ENCODE measurements at regions not wholly inside any gene's neighbourhood (a gene's known extent, or its start where the extent isn't known, plus 50 kb on each side); places are given as distances from the start of the nearest gene placed in this dataset.

GRCh38 chrX:20463296-20464075 lies 196.8 kb upstream of the RPS6KA3 start:
- no peak for DNase-seq

DNA sequence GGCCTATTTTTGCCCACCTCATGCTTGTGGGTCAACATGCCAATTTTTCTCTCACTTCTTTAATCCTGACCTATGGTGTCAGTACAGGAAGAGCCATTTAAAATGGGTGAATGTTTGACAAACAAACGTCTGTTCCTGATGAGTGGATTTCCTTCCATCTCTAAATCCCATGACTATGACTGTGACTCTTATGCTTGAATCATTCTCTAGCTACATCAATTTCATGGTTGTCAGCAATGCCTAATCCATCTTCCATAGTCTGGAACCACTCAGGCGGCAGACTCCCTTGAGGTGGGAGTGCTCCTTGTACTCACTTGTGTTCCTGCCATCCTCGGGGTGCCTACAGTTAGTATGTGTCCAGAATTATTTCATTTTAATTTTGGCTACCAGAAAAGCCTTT lies 194.9 kb upstream of the RPS6KA3 start:
- DNase-seq = no peak

- DNase-seq = no peak
Measured at GRCh38 chrX:20461002-20461401, 194.3 kb upstream of the RPS6KA3 start.

DNA sequence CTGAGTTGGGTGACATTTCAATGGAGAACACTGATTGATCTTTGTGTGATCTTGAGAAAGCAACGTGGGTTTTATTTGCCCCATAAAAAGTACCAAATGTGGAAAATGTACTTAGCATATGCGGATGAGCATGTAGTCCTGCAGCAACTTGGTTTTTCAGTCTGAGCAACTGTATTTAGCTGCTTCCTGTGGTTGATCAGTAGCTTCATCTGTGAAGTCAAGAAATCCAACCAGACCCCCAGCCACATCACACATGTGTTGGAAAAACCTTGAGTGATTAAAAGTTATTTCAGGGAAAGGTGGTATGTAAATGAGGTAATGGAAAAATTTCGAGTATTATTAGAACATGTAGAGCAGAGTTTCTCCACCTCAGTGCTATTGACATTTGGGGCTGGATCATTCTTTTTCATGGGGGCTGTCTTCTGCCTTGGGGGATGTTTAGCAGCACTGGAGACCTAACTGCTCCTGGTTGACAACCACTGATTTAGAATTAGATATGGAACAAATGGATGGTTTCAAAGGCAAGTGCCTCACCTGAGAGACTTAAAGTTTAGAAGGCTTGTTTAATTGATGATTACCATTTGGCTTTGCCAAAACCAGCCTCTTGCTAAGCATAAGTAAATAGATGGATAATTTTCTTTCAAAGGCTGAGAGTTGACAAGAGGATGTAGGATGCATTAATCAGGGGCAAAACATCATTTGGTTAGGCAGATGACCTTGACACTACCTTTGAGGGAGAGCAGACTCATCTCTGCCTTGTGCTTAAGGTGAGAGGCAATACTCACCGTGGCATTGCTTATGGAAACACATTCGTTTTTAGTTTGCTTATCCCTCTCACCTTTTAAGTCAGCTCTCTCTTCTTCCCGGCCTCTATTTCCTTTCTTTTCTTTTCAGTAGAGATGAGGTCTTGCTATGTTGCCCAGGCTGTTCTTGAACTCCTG lies 193.0 kb upstream of the RPS6KA3 start:
- no peak for DNase-seq

DNA sequence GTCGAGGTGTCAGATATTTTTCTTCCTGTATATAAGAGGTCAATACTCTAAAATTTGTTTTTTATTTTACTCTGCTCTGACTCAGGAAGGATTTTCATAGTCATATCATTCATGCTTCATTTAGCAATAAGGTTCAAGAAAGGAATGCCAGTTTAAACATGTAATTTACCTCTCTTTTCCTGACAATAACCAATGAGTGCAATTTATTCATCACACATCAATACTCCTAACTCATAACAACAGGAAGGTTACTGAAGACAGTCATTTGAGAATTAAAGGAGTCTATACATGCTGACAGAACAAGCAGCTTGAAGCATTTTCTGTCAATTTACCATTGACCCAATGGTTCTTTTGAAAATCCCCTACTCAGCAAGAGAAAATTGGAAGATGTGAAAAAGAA lies 190.3 kb upstream of the RPS6KA3 start:
- no peak for DNase-seq

GRCh38 chrX:20455001-20455400 lies 188.3 kb upstream of the RPS6KA3 start:
- no peak for DNase-seq

GRCh38 chrX:20454117-20454516 lies 187.4 kb upstream of the RPS6KA3 start:
- DNase-seq = no peak

GRCh38 chrX:20452487-20452886 lies 185.8 kb upstream of the RPS6KA3 start:
- DNase-seq = no peak

DNA sequence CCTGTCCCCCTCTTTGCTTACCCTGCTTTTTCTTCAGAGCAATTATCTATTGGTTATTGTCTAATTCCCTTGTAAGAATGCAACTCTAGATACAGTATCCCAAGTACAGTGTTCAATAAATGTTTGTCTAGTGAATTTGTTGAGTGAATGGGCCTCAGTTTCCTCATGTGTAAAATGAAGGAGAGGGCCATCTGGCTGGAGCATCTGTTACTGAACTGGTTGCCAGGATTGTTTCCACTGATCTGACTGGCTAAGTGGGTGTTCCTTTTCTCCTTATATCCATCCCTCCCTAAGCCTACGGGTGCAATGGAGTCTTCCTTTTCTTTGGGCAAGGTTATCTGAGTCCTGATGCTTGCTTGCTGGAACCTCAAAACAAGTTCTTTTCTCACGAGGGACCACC lies 185.2 kb upstream of the RPS6KA3 start:
- DNase-seq = no peak

GRCh38 chrX:20445109-20445508 lies 178.4 kb upstream of the RPS6KA3 start:
- DNase-seq = no peak

DNA sequence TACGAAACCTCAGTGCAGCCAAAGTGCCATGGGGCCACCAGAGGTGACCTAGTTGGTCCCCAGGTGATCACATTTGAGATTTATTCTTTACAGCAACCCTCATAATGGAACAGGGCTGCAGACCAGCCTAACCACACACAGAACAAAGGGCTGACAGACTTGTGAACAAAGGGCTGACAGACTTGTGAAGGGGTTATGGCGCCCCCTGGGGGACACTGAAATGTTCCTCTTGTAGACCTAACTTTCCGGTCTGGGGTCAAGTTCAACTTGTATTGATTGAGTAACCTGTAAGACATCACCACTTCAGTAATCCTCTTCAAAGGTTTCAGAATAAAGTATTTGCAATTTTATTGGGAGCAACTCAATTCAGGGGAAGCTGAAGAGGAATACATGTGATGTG lies 175.9 kb upstream of the RPS6KA3 start:
- peak; percentile 69 to 89 for DNase-seq

DNA sequence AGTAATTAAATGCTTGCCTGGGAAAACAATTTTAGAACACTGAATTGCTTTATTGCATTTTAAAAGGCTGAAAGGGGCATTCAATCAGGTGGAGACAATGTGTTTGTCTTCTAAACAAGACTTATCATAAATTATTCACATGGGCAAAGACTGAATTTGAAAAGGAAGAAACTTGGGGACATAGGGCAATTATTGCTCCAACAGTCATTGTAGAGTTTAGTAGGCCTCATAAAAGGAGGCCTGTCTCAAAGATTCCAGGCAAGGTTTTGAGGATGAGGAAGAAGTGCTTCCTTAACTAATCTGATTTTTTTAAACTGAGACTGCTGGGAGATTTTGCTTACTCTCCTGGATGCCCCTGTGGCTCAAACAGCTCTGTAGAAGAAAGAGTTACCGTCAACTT lies 174.4 kb upstream of the RPS6KA3 start:
- no peak for DNase-seq

DNA sequence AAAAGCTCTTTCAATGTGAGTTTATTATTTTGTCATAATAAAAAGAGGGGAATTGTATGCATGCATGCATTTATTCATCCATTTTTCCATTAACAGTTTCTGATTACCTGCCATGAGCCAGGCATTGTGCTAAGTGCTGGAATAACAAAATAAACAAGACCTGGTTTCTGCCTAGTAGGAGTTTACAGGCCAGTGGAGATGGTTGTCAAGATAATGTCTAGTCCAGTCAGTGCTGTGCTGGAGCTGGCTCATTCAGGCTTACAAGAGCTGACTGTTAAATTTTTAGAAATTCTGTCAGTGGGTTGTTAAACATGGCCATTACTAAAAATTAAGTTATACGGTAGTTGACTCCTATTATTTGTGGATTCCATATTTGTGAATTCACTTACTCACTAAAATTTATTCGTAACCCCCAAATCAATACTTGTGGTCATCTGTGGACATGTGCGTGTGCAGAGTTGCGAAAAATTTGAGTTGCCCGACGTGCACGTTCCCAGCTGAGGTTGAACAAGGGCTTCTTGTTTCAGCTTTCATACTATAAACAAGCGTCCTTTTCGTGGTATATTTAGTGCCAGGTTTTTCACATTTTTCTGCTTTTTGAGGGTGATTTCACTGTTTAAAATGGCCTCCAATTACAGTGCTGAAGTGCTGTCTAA lies 172.3 kb upstream of the RPS6KA3 start:
- no peak for DNase-seq

DNA sequence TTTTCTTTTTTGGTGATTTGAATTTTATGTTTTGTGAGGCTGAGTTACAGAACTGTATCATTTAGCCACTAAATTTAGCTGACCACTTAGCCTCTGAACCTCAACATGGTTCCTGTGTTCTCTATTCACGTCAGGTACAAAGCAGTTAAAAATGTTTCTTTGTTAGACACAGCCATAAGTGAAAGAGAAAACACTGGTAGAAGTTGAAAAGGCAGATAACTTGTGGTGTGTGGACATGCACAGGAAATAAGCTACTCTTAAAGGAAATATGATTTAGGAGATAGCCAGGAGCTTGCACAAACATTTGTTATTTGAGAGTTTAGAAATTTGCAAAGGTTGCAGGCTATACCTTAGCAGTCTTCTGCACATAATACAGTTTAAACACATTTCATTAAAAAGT lies 171.0 kb upstream of the RPS6KA3 start:
- DNase-seq = no peak

DNA sequence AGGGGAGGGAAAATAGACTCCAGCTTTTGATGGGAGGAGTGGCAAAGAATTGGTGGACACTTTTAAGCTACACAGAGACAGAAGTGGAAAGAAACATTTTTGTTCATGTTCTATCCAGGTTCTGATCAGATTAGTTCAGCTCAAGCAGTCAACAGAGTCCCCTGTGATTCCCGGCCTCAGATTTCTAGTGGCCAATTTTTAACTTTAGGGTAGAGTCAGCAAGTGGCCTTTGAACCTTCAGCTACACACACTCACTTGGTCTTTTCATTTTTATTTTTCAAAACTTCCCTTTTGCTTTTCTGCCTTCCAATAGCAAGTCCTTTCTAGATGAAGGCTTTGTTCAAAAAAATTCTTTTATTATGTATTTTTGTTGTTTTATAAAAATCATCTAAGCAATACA lies 169.2 kb upstream of the RPS6KA3 start:
- no peak for DNase-seq

- no peak for DNase-seq
Measured at GRCh38 chrX:20434986-20435385, 168.3 kb upstream of the RPS6KA3 start.

DNA sequence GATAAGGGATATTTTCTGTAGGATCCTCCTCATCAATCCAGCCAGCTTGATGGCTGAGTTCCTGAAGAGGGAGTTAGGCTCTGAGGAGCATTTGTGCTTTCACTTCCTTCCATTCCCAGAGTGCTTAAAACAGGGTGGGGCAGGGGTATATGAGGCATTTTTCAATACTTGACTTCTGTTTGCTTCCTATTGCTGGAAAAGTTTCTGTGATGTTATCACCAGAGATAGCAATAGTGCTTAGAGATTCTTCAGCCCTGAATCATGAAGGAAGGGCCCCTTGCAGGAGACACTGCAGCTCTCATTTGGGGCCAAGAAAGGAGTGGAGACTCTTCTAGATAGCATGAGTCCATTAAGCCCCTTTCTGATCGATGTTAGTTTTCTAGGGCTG lies 166.7 kb upstream of the RPS6KA3 start:
- no peak for DNase-seq

GRCh38 chrX:20432746-20433387 lies 166.2 kb upstream of the RPS6KA3 start:
- DNase-seq = no peak

DNA sequence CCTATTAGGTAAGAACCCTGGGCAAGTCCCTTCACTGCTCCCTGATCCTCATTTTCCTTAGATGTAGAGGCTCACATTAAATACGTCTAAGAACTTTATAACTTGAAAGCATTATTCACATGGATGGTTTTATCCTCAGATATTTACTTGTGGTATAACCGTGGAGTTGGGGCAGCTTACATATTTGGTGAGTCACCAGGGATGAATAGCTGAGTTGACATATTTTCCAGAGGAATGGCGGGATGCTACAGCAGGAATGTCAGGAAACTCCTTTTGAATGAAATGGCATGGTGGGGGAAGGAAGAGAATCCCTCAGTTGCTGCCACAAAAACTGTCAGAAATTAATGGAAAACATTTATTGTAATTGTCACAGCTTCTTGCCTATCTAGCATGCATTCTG lies 165.3 kb upstream of the RPS6KA3 start:
- DNase-seq = no peak

GRCh38 chrX:20431486-20431885 lies 164.8 kb upstream of the RPS6KA3 start:
- no peak for DNase-seq

DNA sequence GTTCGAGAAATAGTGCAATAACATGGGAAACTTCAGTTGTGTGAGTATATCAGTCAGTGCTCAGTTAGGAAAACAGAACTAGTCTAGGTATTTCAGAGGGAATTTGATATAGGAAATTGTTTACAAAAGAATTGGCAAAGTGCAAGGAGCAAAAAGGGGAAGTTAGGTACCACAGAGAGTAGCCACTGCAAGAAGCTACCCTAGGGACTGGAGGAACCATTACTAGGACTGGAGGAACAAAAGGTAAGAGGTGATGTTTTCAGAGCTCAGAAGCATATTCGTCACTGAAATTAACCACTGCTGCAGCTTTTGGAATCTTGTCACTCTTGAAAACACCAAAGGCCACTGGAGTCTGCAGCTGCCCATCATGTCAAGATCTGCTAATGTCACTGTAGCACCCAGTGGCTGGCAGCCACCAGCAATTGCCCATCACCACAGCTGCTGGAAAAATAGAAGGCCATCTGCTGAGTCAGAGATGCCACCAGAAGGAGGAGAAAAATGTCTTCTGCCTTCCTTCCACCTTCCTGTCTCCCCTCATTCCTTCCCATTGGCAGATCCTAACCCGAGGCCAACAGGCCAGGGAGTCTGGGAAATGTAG lies 160.6 kb upstream of the RPS6KA3 start:
- DNase-seq = no peak

GRCh38 chrX:20421697-20422096 lies 155.0 kb upstream of the RPS6KA3 start:
- no peak for DNase-seq

DNA sequence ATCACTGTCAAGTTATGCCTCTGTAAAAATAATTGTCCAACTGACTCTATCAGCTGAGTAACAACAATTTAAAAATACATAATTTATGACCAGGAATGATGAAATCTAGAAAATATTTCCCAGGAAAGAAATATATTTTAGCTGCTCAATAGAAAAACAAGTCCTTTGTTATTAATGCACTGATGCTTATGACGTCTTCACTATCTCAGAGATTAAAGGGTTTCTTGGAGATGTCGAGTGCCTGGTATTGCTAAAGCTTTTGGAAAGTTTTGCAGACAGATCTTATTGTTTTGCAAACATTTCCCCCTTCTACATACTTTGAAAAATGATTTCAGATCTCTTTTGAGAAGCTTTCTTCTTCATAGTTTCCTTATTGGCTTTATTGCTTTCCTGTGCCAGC lies 154.6 kb upstream of the RPS6KA3 start:
- DNase-seq = no peak

Data from NCI-H526 (cell line).